Small intestine (tissue), 7 donors: ENCODE measurements at regions not wholly inside any gene's neighbourhood (a gene's known extent, or its start where the extent isn't known, plus 50 kb on each side); places are given as distances from the start of the nearest gene placed in this dataset.

Source experiments
- DNase-seq, 2 donors: peaks; one replicate each; pipeline versions ENCODE4 v3.0.0 to v3.0.0-alpha.2; 2013
- FAIRE-seq: peaks from 2 replicates; lab custom pipeline; 2012; peaks lifted over from hg19 to GRCh38; lab: Jason Lieb, UNC
- H3K27ac ChIP-seq, 3 donors: one replicate each; pipeline ENCODE4 v1.5.1; 2013; ENCODE audit warnings: low read length in 2 of 3, mild to moderate bottlenecking in 2 of 3, control low read depth in 1 of 3, inconsistent platforms in 1 of 3, low read depth in 1 of 3, moderate library complexity in 1 of 3
- H3K27me3 ChIP-seq, 3 donors: one replicate each; pipeline ENCODE4 v1.6.1; 2013; ENCODE audit warnings: low read length in 3 of 3, inconsistent platforms in 1 of 3; ENCODE audit not compliant: control insufficient read depth in 3 of 3, insufficient read depth in 3 of 3
- H3K36me3 ChIP-seq, 3 donors: one replicate each; pipeline ENCODE4 v1.6.1; 2013; ENCODE audit warnings: low read length in 3 of 3, inconsistent platforms in 1 of 3, low read depth in 1 of 3, mild to moderate bottlenecking in 1 of 3, moderate library complexity in 1 of 3; ENCODE audit not compliant: control insufficient read depth in 3 of 3, insufficient read depth in 2 of 3
- H3K4me1 ChIP-seq, 3 donors: one replicate each; pipeline ENCODE4 v1.6.1; 2013; ENCODE audit warnings: low read length in 2 of 3, inconsistent platforms in 1 of 3, low read depth in 1 of 3, mild to moderate bottlenecking in 1 of 3, moderate library complexity in 1 of 3; ENCODE audit not compliant: control insufficient read depth in 3 of 3, insufficient read depth in 2 of 3
- H3K4me3 ChIP-seq, 3 donors: one replicate each; pipeline ENCODE4 v1.5.1; 2013; ENCODE audit warnings: low read length in 3 of 3, control low read depth in 1 of 3, inconsistent platforms in 1 of 3, low read depth in 1 of 3, mild to moderate bottlenecking in 1 of 3, moderate library complexity in 1 of 3
- H3K9me3 ChIP-seq, 2 donors: one replicate each; pipeline ENCODE4 v1.6.1; 2013; ENCODE audit warnings: low read depth in 1 of 2, low read length in 1 of 2; ENCODE audit not compliant: control insufficient read depth in 2 of 2, insufficient read depth in 1 of 2
- WGBS, 3 donors: extraction: QIAGEN DNeasy Blood & Tissue Kit; methylation state at CpG; one replicate each; pipeline ENCODE4 v1.1.7; 2013; 5-methylcytosine and 5-hydroxymethylcytosine counted together
- donor health status: healthy with polysubstance abuse.
- donor health status: control.
- donor health status: control.
- donor health status: Bipolar disorder and iron deficiency.
- donor health status: healthy.

DNA sequence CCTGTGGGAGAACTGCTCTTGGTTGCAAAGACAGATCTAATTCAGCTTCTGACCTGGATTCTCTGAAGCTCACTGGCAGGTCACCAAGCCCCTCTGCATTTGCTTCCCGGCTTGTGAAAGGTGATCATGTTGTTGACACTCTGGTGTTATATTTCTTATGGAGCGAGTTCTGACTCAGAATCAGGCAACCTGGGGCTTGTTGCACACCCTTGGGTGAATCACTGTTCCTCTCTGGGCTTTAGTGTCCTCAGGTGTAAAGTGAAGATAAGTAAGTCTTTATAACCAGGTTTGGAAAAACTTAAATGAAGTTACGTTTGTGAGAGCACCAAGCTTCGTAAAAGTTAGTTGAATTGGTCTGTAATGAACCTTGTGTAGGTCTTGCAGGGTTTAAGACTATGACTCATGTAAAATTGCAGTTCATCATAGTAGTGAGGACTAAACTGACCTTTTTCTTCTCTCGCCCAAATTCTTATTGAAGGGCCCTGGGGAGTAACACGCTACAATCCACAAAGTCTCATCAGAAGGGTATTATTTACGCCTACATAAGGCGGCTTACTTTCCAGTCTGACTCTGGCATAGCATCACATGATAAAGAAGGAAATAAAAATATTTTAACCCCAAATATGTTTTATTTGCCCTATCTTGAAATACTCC, 218.6 kb downstream of the TMEM38B start:
- no peaks in the 10 kb centered on the region for H3K27me3 ChIP-seq
- H3K36me3 ChIP-seq: no peaks in the 10 kb centered on the region
- H3K4me1 ChIP-seq: no peaks in the 10 kb centered on the region
- 67 to 73% (median 71%) methylated on average over 8 of the region's 8 CpGs for WGBS, 3 donors
- H3K27ac ChIP-seq: no peak overlapping the region
- no peak for FAIRE-seq
- H3K9me3 ChIP-seq: no peaks in the 10 kb centered on the region
- no peak for DNase-seq
- H3K4me3 ChIP-seq: no peak overlapping the region

DNA sequence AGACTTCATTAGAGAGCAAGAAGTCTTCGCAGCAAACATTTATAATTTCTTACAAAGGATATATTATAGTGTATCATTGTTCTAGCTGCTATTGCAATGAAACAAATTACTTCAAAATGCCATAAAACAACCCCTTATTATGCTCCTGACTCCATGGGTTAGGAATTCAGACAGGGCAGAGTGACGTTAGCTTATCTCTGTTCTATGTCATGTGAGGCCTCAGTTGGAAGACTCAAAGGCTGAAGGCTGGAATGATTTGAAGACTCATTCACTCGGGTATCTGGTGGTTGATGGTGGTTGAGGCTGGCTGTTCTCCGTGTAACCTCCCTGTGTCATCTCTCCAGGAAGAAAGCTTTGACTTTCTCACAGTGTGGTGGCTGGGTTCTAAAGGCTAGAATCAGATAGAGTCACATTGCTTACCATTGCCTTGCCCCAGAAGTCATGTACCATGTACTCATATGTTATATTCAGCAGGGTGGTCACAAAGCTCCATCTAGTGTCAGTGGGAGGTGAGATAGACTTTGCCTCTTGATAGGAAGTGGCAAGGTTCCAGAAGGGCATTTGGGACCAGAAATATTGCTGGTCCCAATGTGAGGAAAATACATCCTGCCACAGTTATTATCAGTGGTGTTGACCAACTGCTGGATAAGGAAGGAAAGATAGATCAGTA, 226.9 kb downstream of the TMEM38B start:
- no peak for FAIRE-seq
- Histone ChIP-seq H3K27ac (no peak overlapping the region), H3K4me3 (no peak overlapping the region), H3K9me3 (no peaks in the 10 kb centered on the region), H3K4me1 (no peaks in the 10 kb centered on the region), H3K36me3 (no peaks in the 10 kb centered on the region), H3K27me3 (no peaks in the 10 kb centered on the region)
- WGBS, 3 donors: 39 to 51% (median 39%) methylated on average over 4 of the region's 4 CpGs
- peak in 1 of 2 donors; percentile 8 for DNase-seq

DNA sequence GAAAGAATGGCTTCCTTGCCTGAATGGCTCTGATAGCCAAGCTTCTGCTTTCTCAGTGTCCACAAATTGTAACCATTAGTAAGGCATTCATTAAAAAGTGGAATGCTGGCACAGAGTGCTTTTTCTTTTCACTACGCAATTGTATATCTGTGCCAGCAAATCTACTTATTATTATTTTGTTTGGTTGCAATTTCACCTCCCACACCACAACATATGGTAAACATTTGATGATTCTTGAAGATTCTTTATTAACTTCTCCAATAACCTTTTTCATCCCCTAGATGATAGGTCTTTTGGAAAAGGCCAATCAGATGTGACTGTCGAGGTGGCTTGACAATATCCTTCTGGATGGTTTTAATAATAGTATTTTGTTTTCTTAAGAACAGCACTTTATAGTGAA, 234.1 kb downstream of the TMEM38B start:
- DNase-seq (no peak), FAIRE-seq (no peak)
- Histone ChIP-seq H3K36me3 (no peaks in the 10 kb centered on the region), H3K4me1 (no peaks in the 10 kb centered on the region), H3K27me3 (no peaks in the 10 kb centered on the region), H3K9me3 (peaks cover 0 to 2% of the 10 kb centered on the region in 2 donors), H3K4me3 (no peak overlapping the region), H3K27ac (no peak overlapping the region)
- WGBS, 3 donors: 73 to 77% (median 74%) methylated on average over 2 of the region's 2 CpGs

DNA sequence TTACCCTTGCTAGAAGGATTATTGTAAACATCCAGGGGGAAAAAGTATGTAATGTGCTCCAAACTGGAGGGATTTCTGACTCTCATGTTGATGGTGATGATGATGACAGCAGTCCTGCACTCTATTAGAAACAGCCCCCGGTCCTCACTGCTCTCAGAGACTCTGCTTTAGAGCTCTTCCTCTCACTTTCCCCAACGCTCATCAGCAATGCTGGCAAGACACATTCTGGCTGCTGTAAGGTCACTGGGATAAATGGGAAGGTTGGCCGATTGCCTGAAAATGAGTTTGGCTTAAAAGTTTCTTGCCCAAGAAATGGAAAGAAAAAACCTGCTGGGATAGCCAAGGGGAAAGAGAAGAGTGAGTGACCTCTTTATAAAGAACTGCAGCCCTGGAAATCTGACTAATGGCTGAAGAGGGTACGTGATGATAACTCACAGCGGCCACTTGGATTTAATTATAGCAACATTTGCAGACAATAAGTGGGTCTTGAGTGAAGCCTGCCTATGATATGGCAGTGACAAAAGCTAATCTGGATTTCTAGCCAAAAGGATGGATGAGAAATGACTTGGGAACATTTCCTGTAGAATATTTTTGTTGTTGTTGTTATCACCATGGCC, 235.8 kb downstream of the TMEM38B start:
- H3K4me1 ChIP-seq: no peaks in the 10 kb centered on the region
- H3K4me3 ChIP-seq: no peak overlapping the region
- no peak overlapping the region for H3K27ac ChIP-seq
- no peak for DNase-seq
- no peaks in the 10 kb centered on the region for H3K27me3 ChIP-seq
- H3K36me3 ChIP-seq: no peaks in the 10 kb centered on the region
- no peak for FAIRE-seq
- WGBS, 3 donors: 78 to 83% (median 80%) methylated on average over 5 of the region's 5 CpGs
- H3K9me3 ChIP-seq: peaks cover 0 to 2% of the 10 kb centered on the region in 2 donors

DNA sequence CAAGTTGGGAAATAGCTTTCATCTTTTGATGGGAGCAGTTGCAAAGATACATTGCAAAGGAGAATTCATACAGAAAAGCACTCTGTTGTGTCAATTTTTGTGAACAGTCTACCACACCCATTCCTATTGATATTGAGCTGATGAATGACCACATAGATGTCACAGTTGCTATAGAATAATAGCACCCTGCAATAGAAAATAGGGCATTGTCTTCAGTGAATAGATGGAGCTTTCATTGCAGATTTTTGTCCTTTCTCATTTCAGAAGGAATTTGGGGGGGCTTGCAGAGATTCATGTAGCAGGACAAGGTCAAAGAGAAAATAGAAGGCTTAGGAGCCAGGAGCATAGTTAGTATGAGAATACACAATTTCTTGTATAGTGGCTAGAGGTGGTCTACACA, 237.9 kb downstream of the TMEM38B start:
- Histone ChIP-seq H3K27ac (no peak overlapping the region), H3K9me3 (peaks cover 0 to 2% of the 10 kb centered on the region in 2 donors), H3K4me3 (no peak overlapping the region), H3K4me1 (no peaks in the 10 kb centered on the region), H3K27me3 (no peaks in the 10 kb centered on the region), H3K36me3 (no peaks in the 10 kb centered on the region)
- no peak for FAIRE-seq
- no peak for DNase-seq

DNA sequence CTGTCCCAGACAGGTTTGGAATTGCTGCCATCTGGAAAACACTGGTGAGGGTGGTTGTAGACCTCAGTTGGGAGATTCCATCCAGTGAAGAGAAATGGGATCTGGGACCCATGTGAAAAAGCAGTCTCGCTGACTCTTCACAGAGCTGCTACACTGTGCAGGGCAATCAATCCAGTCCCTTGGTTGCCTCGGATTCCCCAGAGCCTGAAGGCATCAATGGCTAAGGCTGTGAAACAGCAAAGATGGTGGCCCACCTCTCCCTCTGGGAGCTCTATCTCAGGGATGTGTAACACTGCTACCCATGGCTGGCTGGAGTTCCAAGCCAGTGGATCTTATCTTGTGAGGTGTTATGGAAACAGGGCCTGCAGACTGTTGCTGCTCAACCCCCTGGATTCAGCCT, 256.1 kb downstream of the TMEM38B start:
- Histone ChIP-seq H3K36me3 (no peaks in the 10 kb centered on the region), H3K4me1 (no peaks in the 10 kb centered on the region), H3K27ac (no peak overlapping the region), H3K4me3 (no peak overlapping the region), H3K9me3 (peaks cover 0 to 2% of the 10 kb centered on the region in 2 donors), H3K27me3 (no peaks in the 10 kb centered on the region)
- DNase-seq (no peak), FAIRE-seq (no peak)
- 82 to 93% (median 83%) methylated on average over 2 of the region's 2 CpGs for WGBS, 3 donors

DNA sequence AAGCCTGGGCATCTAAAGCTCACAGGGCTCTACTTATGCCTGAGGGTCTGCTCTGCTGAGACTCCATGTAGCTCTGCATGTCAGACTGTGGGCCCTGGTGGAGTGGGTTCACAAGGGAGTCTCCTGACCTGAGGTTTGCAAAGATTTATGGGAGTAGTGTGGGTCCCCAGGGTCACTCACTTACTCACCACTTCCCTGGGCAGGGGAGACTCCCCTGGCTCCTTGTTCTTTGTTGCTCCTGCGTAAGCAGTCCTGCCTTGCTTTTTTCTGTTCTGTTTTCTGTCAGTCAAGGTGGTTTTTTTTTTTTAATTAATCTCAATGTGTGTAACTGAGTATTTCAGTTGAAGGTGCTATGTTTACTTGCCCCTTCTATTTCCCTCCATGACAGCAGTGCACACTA, 256.6 kb downstream of the TMEM38B start:
- FAIRE-seq (no peak), DNase-seq (no peak)
- Histone ChIP-seq H3K4me1 (no peaks in the 10 kb centered on the region), H3K27ac (no peak overlapping the region), H3K27me3 (no peaks in the 10 kb centered on the region), H3K9me3 (peaks cover 0 to 2% of the 10 kb centered on the region in 2 donors), H3K4me3 (no peak overlapping the region), H3K36me3 (no peaks in the 10 kb centered on the region)
- 64 to 95% (median 78%) methylated on average over 1 of the region's 1 CpG for WGBS, 3 donors

DNA sequence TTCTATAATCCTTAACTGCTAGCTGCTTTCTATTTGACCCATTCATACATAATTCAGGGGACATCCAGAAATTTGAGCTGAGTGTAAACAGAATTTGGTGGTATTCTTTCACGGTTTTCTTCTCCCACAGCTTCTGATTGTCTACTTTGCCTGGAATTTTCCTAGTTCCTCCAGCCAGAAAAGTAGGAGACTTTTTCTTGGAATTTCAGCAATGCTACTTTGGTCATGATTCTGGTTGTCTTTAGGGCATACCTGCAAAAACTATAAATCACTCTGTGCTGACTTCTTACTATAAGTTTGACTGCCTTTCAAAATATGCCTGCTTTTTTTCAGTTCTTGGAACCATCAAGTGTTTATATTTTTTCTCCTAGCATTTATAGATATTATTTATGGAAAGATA, 260.2 kb downstream of the TMEM38B start:
- H3K36me3 ChIP-seq: no peaks in the 10 kb centered on the region
- WGBS, 3 donors: 32 to 65% (median 59%) methylated on average over 1 of the region's 1 CpG
- no peak for FAIRE-seq

More for the DNA sequence above, 260.2 kb downstream of the TMEM38B start:
- Histone ChIP-seq H3K27ac (no peak overlapping the region), H3K9me3 (no peaks in the 10 kb centered on the region), H3K4me1 (no peaks in the 10 kb centered on the region), H3K27me3 (no peaks in the 10 kb centered on the region), H3K4me3 (no peak overlapping the region)
- no peak for DNase-seq
